ENCODE measurements at regions not wholly inside any gene's neighbourhood (a gene's known extent, or its start where the extent isn't known, plus 50 kb on each side); places are given as distances from the start of the nearest gene placed in this dataset.

DNA sequence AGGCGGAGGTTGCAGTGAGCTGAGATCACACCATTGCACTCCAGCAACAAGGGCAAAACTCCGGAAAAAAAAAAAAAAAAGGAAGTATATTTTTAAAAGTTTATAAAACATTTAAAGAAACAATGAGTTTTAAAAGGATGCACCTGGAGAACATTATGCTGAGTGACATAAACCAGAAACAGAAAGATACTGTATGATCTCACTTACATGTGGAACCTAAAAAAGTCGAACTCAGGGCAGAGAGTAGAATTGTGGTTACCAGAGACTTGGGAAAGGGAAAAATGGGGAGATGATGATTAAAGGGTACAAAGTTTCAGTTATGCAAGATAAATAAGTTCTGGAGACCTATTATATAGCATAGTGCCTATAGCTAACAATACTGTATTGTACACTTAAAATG lies 52.8 kb upstream of the RTN4 start:
- no peak for DNase-seq (ENCODE audit: low spot score)
- in situ Hi-C loops (cut with HindIII; ENCODE audit: low sequenced_read_pairs), result no loop called here

DNA sequence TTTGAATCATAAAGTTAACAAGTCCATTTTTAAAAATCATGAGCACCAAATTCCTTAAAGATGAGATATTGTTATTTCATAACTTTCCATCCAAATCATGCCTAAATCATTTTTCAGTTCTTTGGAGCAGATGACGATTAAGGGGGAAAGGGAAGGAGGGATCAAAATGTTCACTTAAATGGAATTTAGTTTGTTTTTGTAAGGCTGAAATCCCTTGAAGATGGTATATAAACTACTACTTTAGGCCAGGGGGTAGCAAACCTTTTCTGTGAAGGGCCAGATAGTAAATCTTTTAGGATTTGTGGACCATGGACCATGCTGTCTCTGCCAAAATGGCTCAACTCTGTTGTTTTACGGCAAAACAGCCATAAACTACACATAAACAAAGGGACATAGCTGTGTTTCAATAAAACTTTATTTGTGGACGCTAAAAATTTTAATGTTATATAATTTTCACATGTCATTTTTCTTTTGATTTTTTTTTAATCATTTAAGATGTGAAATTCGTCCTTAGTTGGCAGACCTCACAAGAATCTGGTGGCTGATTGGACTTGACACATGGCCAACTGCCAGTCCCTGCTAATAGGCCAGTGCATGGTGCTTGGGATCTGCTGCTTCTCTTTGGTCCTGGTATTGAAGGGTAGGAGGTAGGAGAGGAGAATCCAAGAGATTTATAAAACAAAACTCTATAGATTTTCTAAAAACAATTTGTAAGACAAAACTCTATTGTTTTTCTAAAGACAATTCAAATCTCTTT lies 52.0 kb upstream of the RTN4 start:
- in situ Hi-C loops (cut with HindIII; ENCODE audit: low sequenced_read_pairs), result no loop called here
- DNase-seq (ENCODE audit: low spot score), result peak; percentile 50

DNA sequence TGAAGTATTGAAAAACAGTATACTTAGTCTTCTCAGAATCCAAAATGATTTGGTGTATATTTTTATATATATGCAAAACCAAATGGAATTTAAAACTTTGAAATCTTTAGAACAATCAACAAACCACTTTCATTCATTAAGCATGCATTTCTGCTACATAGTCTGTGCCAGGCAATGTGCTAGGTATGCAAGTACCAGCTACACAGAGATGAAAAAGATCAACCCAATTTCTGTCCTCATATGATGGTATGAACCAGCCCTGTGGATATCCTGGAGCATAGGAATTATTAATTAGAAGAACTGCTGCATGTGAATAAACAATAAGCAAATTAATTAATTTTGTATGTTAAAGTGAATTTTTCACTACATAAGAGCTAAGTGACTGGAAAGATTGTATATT lies 51.2 kb upstream of the RTN4 start:
- no peak for DNase-seq (ENCODE audit: low spot score)
- in situ Hi-C loops (cut with HindIII; ENCODE audit: low sequenced_read_pairs), result no loop called here

DNA sequence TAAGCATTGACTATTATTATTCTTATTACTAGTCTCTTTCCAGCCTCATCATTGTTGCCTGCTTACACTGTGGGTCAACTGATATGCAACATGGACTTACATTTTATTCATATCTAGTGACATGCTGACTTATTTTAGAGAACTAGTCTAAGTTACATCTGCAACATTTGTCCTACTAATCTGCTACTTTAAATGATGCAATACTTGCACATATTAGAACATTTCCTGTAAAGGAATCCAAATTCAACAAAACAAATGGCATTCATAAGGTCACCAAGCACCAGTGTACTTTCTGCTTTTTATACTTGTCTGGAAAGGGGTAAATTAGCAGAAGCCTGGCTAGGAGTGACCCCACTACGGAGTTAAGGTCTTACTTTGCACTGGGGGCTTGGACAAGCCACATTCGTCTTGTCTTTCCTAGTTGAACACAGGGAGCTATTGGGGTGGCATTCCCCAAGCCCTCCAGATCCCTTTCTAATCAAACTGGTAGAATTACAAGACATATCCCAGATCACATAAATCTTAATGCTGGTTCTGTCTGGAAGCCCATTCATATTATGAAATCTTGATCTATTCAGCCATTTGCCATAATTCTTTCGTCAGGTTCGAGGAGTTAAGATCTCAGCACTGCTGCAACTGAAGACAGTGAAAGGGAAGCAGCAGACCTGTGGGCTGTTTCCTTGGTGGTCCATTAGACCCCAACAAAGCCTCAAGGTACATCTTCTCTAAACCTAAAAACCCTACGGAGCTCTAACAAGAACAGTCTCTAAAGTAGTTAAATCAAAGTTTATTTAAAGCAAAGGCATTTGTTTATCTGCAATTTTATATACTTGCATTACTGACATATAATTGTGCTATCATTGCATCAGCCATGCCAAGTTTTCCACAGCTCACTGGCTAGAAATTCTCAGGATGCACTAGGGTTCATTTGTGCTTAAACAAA lies 49.9 kb upstream of the RTN4 start:
- in situ Hi-C loops (cut with HindIII; ENCODE audit: low sequenced_read_pairs), result no loop called here
- no peak for DNase-seq (ENCODE audit: low spot score)

Data from G401 (cell line).